Adrenal gland (tissue), 9 donors: ENCODE measurements at regions not wholly inside any gene's neighbourhood (a gene's known extent, or its start where the extent isn't known, plus 50 kb on each side); places are given as distances from the start of the nearest gene placed in this dataset.

Experiments used
- DNase-seq, 7 donors: peaks; one replicate each; pipeline ENCODE4 v3.0.0-alpha.2; 2019 to 2020
- H3K27ac ChIP-seq, 5 donors: fragments of 200-600 bp; sonication (generic) in 4 of 5; 1 replicate in 3 of 5; 2 replicates in 2 of 5; pipeline versions ENCODE4 v1.5.1 to v1.8.0; 2016 to 2020; ENCODE audit warnings: mild to moderate bottlenecking in 1 of 5
- H3K27me3 ChIP-seq: fragments of 200-600 bp; 2 replicates; pipeline ENCODE4 v1.8.0; 2021
- H3K36me3 ChIP-seq, 2 donors: fragments of 200-600 bp; replicated peaks in 1 of 2; 1 replicate in 1 of 2; 2 replicates in 1 of 2; pipeline versions ENCODE4 v1.5.1 to v1.8.0; 2018 to 2022
- H3K4me1 ChIP-seq, 2 donors: fragments of 200-600 bp; replicated peaks in 1 of 2; 1 replicate in 1 of 2; 2 replicates in 1 of 2; pipeline versions ENCODE4 v1.5.1 to v1.8.0; 2018 to 2021
- H3K4me3 ChIP-seq, 4 donors: fragments of 200-600 bp; sonication (generic) in 3 of 4; one replicate each; pipeline ENCODE4 v1.5.1; 2016 to 2018
- H3K9me3 ChIP-seq, 3 donors: fragments of 200-600 bp; sonication (generic) in 1 of 3; replicated peaks in 1 of 3; 1 replicate in 2 of 3; 2 replicates in 1 of 3; pipeline versions ENCODE4 v1.5.1 to v1.8.0; 2016 to 2021
- CTCF ChIP-seq, 6 experiments: fragments of 450-650 bp in 4 of 6; fragments of 200-600 bp in 2 of 6; sonication (generic) in 1 of 6; IDR thresholded peaks; 1 replicate in 5 of 6; 2 replicates in 1 of 6; pipeline versions ENCODE4 v1.5.1 to v1.8.0; 2016 to 2021; ENCODE audit warnings: antibody characterized with exemption in 6 of 6, mild to moderate bottlenecking in 2 of 6, moderate library complexity in 1 of 6
- POLR2A ChIP-seq, 2 donors: fragments of 450-650 bp; IDR thresholded peaks; one replicate each; pipeline ENCODE4 v1.6.1; 2017; ENCODE audit warnings: antibody characterized with exemption in 2 of 2, mild to moderate bottlenecking in 2 of 2, moderate library complexity in 1 of 2
- WGBS, 4 donors: extraction: QIAGEN DNeasy Blood & Tissue Kit in 2 of 4; methylation state at CpG; one replicate each; pipeline versions ENCODE4 v1.1.5 to v1.1.7; 2013 to 2017; 5-methylcytosine and 5-hydroxymethylcytosine counted together
- intact Hi-C, 2 donors: fragments of 100-400 bp; cut with DNase I; formaldehyde crosslinking; loops; one replicate each; pipeline versions ENCODE4 v1.14.1 to v1.15.0; 2022 to 2023
- donor health status: healthy with polysubstance abuse.
- donor health status: Bipolar disorder and iron deficiency.
- donor health status: DM: yes; HTN: yes; CAD: no.
- donor health status: DM: no; HTN: no; CAD: no.
- donor health status: DM: no; HTN: no; CAD: no.

DNA sequence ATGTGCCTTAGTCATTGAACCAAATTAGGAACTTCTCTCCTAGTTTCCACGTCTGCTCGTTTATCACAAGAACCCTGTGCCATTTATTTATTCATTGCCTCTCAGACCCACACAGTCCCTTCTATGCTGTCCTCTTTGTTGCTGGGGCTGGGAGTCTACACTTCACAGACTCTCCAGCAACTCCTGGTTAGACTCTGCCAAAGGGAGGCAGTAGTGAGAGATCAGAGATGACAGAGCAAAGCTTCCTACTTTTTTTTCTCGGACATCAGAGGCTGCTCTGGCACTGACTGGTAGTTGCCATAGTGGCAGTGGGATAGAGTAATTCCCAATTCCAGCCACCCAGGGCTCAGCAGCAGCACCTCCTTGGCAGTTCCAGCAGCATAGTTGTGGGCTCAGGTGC lies 277.5 kb downstream of the BCL11A start:
- no peak for DNase-seq
- Histone ChIP-seq H3K9me3 (no peaks in the 10 kb centered on the region), H3K27ac (no peak overlapping the region), H3K27me3 (no peaks in the 10 kb centered on the region), H3K4me3 (no peak overlapping the region), H3K4me1 (no peaks in the 10 kb centered on the region), H3K36me3 (no peaks in the 10 kb centered on the region)
- 76 to 90% (median 86%) methylated on average over 3 of the region's 3 CpGs for WGBS, 4 donors
- TF ChIP-seq POLR2A (IDR thresholded peaks at IDR 0.05) (no peak), CTCF (IDR thresholded peaks at IDR 0.05) (no peak)
- intact Hi-C loops = no loop called here

- H3K9me3 ChIP-seq = no peaks in the 10 kb centered on the region
- H3K27ac ChIP-seq = no peak overlapping the region
- H3K36me3 ChIP-seq = no peaks in the 10 kb centered on the region
- WGBS, 4 donors = 83 to 93% (median 92%) methylated on average over 3 of the region's 3 CpGs
- DNase-seq = no peak
- intact Hi-C loops = no loop called here
- no peaks in the 10 kb centered on the region for H3K27me3 ChIP-seq
- TF ChIP-seq POLR2A (IDR thresholded peaks at IDR 0.05) (no peak), CTCF (IDR thresholded peaks at IDR 0.05) (no peak)
- no peaks in the 10 kb centered on the region for H3K4me1 ChIP-seq
- H3K4me3 ChIP-seq = no peak overlapping the region
Measured at GRCh38 chr2:60273836-60274235, 279.6 kb downstream of the BCL11A start.

DNA sequence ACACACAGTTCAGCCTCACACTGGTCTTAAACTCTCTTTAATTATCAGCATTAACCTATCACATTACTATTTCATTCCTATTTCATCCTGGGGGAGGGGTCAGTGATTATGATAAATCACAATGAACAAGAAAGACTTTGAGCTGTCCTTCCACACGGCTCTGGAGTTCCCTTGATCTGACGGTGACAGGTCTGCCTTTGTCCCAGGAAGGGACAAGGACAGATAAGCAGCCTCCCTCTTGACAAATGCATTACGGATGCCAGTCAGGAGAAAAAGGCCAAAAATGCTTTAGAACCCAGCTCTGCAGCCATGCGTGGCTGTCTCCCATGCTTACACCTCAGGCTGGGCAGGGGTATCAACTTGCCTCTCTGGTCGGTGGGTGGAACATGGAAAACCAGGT lies 281.7 kb downstream of the BCL11A start:
- no peak overlapping the region for H3K4me3 ChIP-seq
- no peaks in the 10 kb centered on the region for H3K27me3 ChIP-seq
- intact Hi-C loops = no loop called here
- no peak for TF ChIP-seq CTCF (IDR thresholded peaks at IDR 0.05)
- TF ChIP-seq POLR2A (IDR thresholded peaks at IDR 0.05) = no peak
- H3K27ac ChIP-seq = no peak overlapping the region
- H3K36me3 ChIP-seq = no peaks in the 10 kb centered on the region
- no peaks in the 10 kb centered on the region for H3K4me1 ChIP-seq
- WGBS, 4 donors = 30 to 45% (median 40%) methylated on average over 5 of the region's 5 CpGs
- DNase-seq = no peak
- H3K9me3 ChIP-seq = no peaks in the 10 kb centered on the region

DNA sequence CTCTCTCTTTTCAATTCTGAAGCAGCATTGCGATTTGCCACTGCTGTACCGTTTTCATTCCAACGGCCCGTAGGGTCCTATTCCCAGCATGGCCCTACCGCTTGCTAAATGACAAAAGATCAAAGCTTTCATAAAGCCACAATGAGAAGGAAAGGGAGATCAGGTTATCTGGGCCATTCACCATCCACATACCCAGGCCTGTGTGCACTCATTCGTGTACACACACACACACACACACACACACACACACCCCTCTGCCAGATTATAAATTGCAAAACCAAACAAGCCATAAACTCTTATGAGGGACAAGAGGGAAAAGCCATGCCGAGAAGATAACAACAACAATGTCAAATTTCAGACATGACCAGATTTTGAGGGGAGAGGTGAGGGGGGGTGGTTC lies 282.3 kb downstream of the BCL11A start:
- no peaks in the 10 kb centered on the region for H3K9me3 ChIP-seq
- 86 to 90% (median 89%) methylated on average over 7 of the region's 7 CpGs for WGBS, 4 donors
- TF ChIP-seq CTCF (IDR thresholded peaks at IDR 0.05) (no peak), POLR2A (IDR thresholded peaks at IDR 0.05) (no peak)
- H3K4me1 ChIP-seq = no peaks in the 10 kb centered on the region
- no peak overlapping the region for H3K4me3 ChIP-seq
- no peaks in the 10 kb centered on the region for H3K36me3 ChIP-seq
- H3K27me3 ChIP-seq = no peaks in the 10 kb centered on the region
- no peak for DNase-seq
- no peak overlapping the region for H3K27ac ChIP-seq
- intact Hi-C loops = no loop called here
